ENCODE measurements at regions not wholly inside any gene's neighbourhood (a gene's known extent, or its start where the extent isn't known, plus 50 kb on each side); places are given as distances from the start of the nearest gene placed in this dataset.
"Not testable (repeated sequence)": the region's sequence is repeated elsewhere in the genome, so short reads cannot be mapped to it uniquely, and the experiment has no call there.

GRCh38 chr1:148261684-148262083 is 109.6 kb upstream of the NBPF11 start:
- DNase-seq = not testable (repeated sequence)

DNA sequence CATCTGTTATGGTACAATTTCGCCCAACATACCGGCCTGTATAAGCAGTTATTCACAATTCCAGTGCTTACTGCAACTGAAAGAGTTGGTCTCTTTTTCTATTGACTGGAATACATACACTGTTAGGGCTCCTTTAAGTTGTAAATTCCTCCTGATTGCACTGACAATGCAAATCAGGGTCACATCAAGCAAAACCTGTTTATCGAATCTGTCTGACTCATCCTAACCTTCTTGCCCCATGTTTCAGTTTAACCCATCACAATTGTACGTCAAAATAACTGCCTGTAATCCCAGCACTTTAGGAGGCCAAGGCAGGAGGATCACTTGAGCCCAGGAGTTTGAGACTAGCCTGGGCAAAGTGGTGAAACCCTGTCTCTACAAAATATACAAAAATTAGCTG is 105.8 kb upstream of the NBPF11 start:
- DNase-seq = not testable (repeated sequence)

DNA sequence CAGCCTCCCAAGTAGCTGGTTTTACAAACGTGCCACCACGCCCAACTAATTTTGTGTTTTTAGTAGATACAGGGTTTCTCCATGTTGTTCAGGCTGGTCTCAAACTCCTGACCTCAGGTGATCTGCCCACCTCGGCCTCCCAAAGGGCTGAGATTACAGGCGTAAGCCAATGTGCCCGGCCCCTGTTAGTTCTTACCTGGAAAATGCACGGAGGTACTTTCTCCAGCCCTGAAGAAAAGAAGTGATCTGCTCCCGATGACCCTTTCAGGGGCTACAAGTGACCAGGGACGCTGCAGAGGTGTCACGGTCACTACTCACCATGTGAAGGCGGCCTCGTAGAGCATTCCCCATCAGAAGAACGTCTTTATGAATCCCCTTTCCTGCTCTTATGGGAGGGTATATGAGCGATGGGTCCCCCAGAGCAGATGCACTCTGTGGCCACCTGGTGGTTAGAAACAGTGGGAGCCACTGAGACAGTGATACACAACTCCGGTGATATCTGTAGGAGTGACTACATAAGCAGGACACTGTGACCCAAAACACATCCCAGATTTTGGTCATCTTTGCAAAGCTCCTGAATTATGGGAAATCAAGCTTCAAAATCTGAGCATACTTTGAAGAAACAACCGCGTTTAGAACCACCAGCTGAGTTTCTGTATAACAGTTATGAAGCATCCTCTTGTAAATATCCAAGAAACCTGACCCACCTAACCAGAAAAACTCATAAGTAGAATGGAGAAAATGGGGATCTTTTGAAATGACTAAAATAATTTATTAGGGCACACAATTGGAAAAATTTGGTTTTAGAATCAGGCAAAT is 102.7 kb upstream of the NBPF11 start:
- not testable (repeated sequence) for DNase-seq

- not testable (repeated sequence) for DNase-seq
Measured at GRCh38 chr1:148253808-148254207, 101.7 kb upstream of the NBPF11 start.

GRCh38 chr1:148248798-148249197 is 96.7 kb upstream of the NBPF11 start:
- not testable (repeated sequence) for DNase-seq

DNA sequence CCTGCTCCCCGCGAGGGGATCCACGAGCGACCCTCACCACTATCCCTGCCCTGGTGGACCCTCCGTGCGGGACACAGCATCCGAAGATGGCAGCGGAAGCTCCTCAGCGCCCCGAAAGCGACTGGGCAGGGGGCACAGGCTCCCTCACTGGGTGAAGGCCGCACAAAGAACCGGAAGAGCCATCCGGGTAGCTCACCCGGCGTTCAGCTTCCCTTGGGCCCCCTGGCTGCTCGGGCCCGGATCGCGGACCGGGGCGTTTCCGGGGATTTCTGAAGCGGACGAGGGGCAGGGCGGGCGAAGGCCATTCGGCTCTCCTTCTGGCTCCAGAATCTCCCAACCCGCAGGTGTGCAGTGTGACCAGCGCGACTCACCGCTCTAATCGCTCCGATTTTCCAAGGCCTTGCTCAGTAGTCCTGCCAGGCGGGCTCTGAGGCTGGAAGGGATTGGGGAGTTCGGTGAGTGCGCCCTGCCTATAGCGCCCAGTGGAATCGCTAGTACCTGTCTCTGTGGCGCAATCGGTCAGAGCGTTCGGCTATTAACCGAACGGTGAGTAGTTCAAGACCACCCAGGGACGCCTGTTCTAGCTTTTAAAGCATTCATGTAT is 94.3 kb upstream of the NBPF11 start:
- DNase-seq = not testable (repeated sequence)

DNA sequence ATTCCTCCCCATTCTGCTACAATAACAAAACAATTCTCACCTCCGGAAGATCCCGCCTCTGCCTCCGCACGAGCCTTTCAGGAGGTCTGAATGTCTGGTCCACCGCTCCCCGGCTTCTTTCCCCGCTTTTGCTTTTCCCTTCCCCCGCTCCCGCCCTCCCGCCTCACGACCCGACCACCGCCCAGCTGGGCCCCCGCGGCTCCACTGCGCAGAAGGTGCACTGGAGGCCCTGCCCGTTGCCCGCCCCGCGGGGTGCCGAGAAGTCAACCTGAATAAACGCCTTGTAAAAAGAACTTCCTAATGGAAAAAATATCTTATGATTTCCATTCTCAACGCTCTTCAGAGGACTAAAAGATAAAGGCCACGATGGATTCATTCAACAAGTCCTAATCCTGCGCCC is 93.8 kb upstream of the NBPF11 start:
- DNase-seq = not testable (repeated sequence)

GRCh38 chr1:148245443-148245842 is 93.4 kb upstream of the NBPF11 start:
- not testable (repeated sequence) for DNase-seq

- not testable (repeated sequence) for DNase-seq
Measured at GRCh38 chr1:148233250-148233649, 81.2 kb upstream of the NBPF11 start.

GRCh38 chr1:148228846-148229245 is 76.8 kb upstream of the NBPF11 start:
- DNase-seq = not testable (repeated sequence)

- DNase-seq = not testable (repeated sequence)
Measured at GRCh38 chr1:148222399-148223159, 70.5 kb upstream of the NBPF11 start.

GRCh38 chr1:148221593-148221992 is 69.5 kb upstream of the NBPF11 start:
- not testable (repeated sequence) for DNase-seq

DNA sequence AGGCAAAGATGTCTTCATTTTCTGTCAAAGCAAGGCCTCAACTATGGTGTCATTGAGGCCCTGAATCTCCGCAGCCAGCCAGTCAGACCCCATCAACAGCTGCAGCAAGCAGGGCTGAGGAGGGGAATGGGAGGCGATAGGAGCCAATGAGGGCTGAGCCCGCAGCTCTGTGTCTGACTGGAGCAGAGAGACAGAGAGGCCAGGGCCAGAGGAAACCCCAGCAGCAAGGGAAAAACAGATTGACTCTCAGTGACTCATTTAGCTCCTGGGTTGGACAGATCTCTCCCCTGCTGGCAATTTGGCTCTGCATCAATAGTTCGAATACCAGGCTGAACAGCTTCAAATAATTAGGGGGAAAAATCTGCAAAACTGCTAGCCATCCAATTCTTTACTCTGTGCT is 67.1 kb upstream of the NBPF11 start:
- DNase-seq = not testable (repeated sequence)

DNA sequence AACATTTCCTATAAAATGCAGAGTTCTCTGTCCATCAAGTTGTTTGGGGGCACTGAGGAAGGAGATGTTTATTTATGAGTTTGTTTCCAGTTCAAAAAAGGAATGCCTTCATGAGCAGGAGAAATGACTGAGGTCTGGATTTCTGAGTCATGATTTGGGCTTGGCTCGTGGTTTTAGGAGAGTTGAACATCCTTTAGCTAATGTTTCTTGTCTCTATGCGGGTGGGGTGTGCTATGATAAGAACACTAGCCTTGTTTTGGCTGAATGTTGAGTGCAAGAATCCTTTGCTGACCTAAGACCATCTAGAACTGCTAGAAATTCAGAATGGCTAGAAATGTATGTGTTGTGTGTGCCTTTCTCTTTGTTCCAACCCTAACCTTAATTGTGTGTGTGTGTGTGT is 59.1 kb upstream of the NBPF11 start:
- not testable (repeated sequence) for DNase-seq

- DNase-seq = not testable (repeated sequence)
Measured at GRCh38 chr1:148210624-148211023, 58.5 kb upstream of the NBPF11 start.

GRCh38 chr1:148210166-148210565 is 58.1 kb upstream of the NBPF11 start:
- DNase-seq = not testable (repeated sequence)

DNA sequence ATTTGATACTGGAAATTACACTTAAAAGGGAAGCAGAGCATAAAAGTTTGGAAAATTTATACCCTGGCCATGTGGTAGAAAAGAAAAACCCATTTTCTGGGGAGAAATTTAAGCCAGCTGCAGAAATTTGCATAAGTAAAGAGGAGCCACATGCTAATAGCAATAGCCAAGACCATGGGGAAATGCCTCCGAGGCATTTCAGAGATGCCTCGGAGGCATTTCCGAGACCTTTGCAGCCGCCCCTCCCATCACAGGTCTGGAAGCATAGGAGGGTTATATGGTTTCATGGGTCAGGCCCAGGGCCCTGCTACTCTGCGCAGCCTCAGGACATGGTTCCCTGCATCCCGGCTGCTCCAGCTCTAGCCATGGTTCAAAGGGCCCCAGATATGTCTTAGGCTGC is 49.9 kb upstream of the NBPF11 start:
- DNase-seq = not testable (repeated sequence)
